IMR-90 (cell line): ENCODE measurements at regions not wholly inside any gene's neighbourhood (a gene's known extent, or its start where the extent isn't known, plus 50 kb on each side); places are given as distances from the start of the nearest gene placed in this dataset.
A peak's percentile ranks its signal among the peaks of the same experiment; 100 is the strongest.

Experiments used
- ATAC-seq: fragments of 200-7000 bp; cut with Tn5 transposase; 2 replicates; pipeline ENCODE4 v1.9.1; 2020; ENCODE audit warnings: low read depth, mild to moderate bottlenecking, moderate library complexity
- BruUV-seq: library from RNA; stranded (reverse); fragments of 400-500 nt; replicated peaks from 2 replicates; lab custom pipeline; 2021; lab: Mats Ljungman, UMichigan
- CTCF ChIA-PET: fragments of 300-600 bp; formaldehyde crosslinking; extraction: SDS; loops from one replicate; lab custom pipeline; 2021; ENCODE audit warnings: antibody characterized with exemption; lab: Yijun Ruan, JAX
- POLR2A ChIA-PET: fragments of 300-600 bp; sonication (Branson Sonifier 250); formaldehyde crosslinking; loops from one replicate; lab custom pipeline; 2022; ENCODE audit warnings: antibody characterized with exemption; ENCODE audit not compliant: unreplicated experiment; lab: Charles Lee
- DNase-seq: peaks from one replicate; pipeline ENCODE4 v3.0.0; 2013
- H2AFZ ChIP-seq: replicated peaks from 2 replicates; pipeline ENCODE3; 2013; ENCODE audit warnings: low read length, mild to moderate bottlenecking; ENCODE audit not compliant: poor library complexity
- H2AK5ac ChIP-seq: 2 replicates; pipeline ENCODE4 v1.6.1; 2013; ENCODE audit warnings: low read depth, low read length, inconsistent platforms
- H2AK9ac ChIP-seq: replicated peaks from 2 replicates; pipeline ENCODE3; 2013; ENCODE audit warnings: mild to moderate bottlenecking, low read depth, low read length, moderate library complexity; ENCODE audit not compliant: poor library complexity
- H2BK120ac ChIP-seq: 2 replicates; pipeline ENCODE4 v1.6.1; 2013; ENCODE audit warnings: low read depth, low read length, inconsistent platforms
- H2BK15ac ChIP-seq: 3 replicates; pipeline ENCODE4 v1.6.1; 2013; ENCODE audit warnings: low read depth, low read length, inconsistent platforms
- H2BK20ac ChIP-seq: 2 replicates; pipeline ENCODE4 v1.6.1; 2013; ENCODE audit warnings: low read depth, mild to moderate bottlenecking, inconsistent platforms, low read length, moderate library complexity
- H2BK5ac ChIP-seq: 2 replicates; pipeline ENCODE4 v1.6.1; 2013; ENCODE audit warnings: mild to moderate bottlenecking, low read depth, low read length, inconsistent platforms; ENCODE audit not compliant: poor library complexity, severe bottlenecking
- H3K14ac ChIP-seq: replicated peaks from 2 replicates; pipeline ENCODE4 v1.6.1; 2013; ENCODE audit warnings: low read depth, low read length, inconsistent platforms
- H3K18ac ChIP-seq: 2 replicates; pipeline ENCODE4 v1.6.1; 2013; ENCODE audit warnings: low read depth, low read length, control low read depth
- H3K23ac ChIP-seq: 2 replicates; pipeline ENCODE4 v1.6.1; 2013; ENCODE audit warnings: low read depth, low read length, inconsistent platforms
- H3K27ac ChIP-seq: 2 replicates; pipeline ENCODE4 v1.5.1; 2013; ENCODE audit warnings: mild to moderate bottlenecking, control low read depth, low read length; ENCODE audit not compliant: insufficient read depth
- H3K27me3 ChIP-seq: 2 replicates; pipeline ENCODE4 v1.6.1; 2013; ENCODE audit warnings: low read length; ENCODE audit not compliant: control insufficient read depth, insufficient read depth
- H3K36me3 ChIP-seq: 2 replicates; pipeline ENCODE4 v1.6.1; 2013; ENCODE audit warnings: low read length, mixed read lengths; ENCODE audit not compliant: control insufficient read depth, insufficient read depth
- H3K4ac ChIP-seq: 2 replicates; pipeline ENCODE4 v1.6.1; 2013; ENCODE audit warnings: low read depth, low read length, inconsistent platforms
- H3K4me1 ChIP-seq: 2 replicates; pipeline ENCODE4 v1.6.1; 2013; ENCODE audit warnings: low read length, mixed read lengths; ENCODE audit not compliant: control insufficient read depth, insufficient read depth
- H3K4me2 ChIP-seq: 2 replicates; pipeline ENCODE4 v1.6.1; 2013; ENCODE audit warnings: low read depth, mild to moderate bottlenecking, control low read depth, low read length, moderate library complexity
- H3K4me3 ChIP-seq: 2 replicates; pipeline ENCODE4 v1.5.1; 2013; ENCODE audit warnings: low read depth, mild to moderate bottlenecking, control low read depth, low read length, moderate library complexity; ENCODE audit not compliant: insufficient read depth
- H3K56ac ChIP-seq: 2 replicates; pipeline ENCODE4 v1.6.1; 2013; ENCODE audit warnings: low read length, inconsistent platforms; ENCODE audit not compliant: insufficient read depth; ENCODE audit errors: extremely low read depth
- H3K79me1 ChIP-seq, 2 experiments: 2 replicates each; pipeline ENCODE4 v1.6.1; 2013; ENCODE audit warnings: low read length in 2 of 2, inconsistent platforms in 1 of 2, low read depth in 1 of 2
- H3K9ac ChIP-seq: 2 replicates; pipeline ENCODE4 v1.6.1; 2013; ENCODE audit warnings: low read depth, low read length, control low read depth
- H3K9me1 ChIP-seq: 2 replicates; pipeline ENCODE4 v1.6.1; 2013; ENCODE audit warnings: low read length, inconsistent platforms; ENCODE audit not compliant: insufficient read depth
- H3K9me3 ChIP-seq: 2 replicates; pipeline ENCODE4 v1.6.1; 2013; ENCODE audit warnings: low read length; ENCODE audit not compliant: control insufficient read depth, insufficient read depth
- H4K20me1 ChIP-seq: 2 replicates; pipeline ENCODE4 v1.6.1; 2013; ENCODE audit warnings: low read length, inconsistent platforms; ENCODE audit not compliant: insufficient read depth
- H4K5ac ChIP-seq: 2 replicates; pipeline ENCODE4 v1.6.1; 2013; ENCODE audit warnings: mild to moderate bottlenecking, low read depth, low read length, control low read depth
- H4K8ac ChIP-seq, 2 experiments: 2 replicates each; pipeline ENCODE4 v1.6.1; 2013; ENCODE audit warnings: low read depth in 2 of 2, low read length in 2 of 2, control low read depth in 1 of 2, inconsistent platforms in 1 of 2
- H4K91ac ChIP-seq: 2 replicates; pipeline ENCODE4 v1.6.1; 2013; ENCODE audit warnings: low read depth, low read length, inconsistent platforms; ENCODE audit not compliant: insufficient read depth
- CEBPB ChIP-seq: IDR thresholded peaks from 2 replicates; pipeline ENCODE4 v1.6.1; 2012; ENCODE audit warnings: low read depth, low read length, improper control_type of control experiment
- CTCF ChIP-seq: conservative IDR thresholded peaks from 2 replicates; pipeline ENCODE4 v1.5.1; 2012; ENCODE audit warnings: mild to moderate bottlenecking, low read depth, low read length, improper control_type of control experiment
- MAFK ChIP-seq: IDR thresholded peaks from 2 replicates; pipeline ENCODE4 v1.6.1; 2012; ENCODE audit warnings: low read depth, low read length, improper control_type of control experiment
- MAZ ChIP-seq: IDR thresholded peaks from 2 replicates; pipeline ENCODE4 v1.6.1; 2012; ENCODE audit warnings: low read depth, mild to moderate bottlenecking, low read length, improper control_type of control experiment, moderate library complexity, borderline replicate concordance
- MXI1 ChIP-seq: IDR thresholded peaks from 2 replicates; pipeline ENCODE4 v1.6.1; 2012; ENCODE audit warnings: low read depth, mild to moderate bottlenecking, low read length, moderate library complexity, borderline replicate concordance
- RAD21 ChIP-seq: IDR thresholded peaks from 2 replicates; pipeline ENCODE4 v1.6.1; 2012; ENCODE audit warnings: low read length, improper control_type of control experiment
- RCOR1 ChIP-seq: IDR thresholded peaks from 2 replicates; pipeline ENCODE4 v1.6.1; 2012; ENCODE audit warnings: mild to moderate bottlenecking, low read length, improper control_type of control experiment; ENCODE audit not compliant: insufficient replicate concordance
- SMC3 ChIP-seq: fragments of 150-350 bp; IDR thresholded peaks from 2 replicates; pipeline ENCODE4 v1.6.1; 2016; ENCODE audit warnings: low read depth, mild to moderate bottlenecking, antibody characterized with exemption, low read length, moderate library complexity
- WGBS, 2 experiments: methylation state at CpG; one replicate each; pipeline versions ENCODE4 v1.1.5 to v1.1.7; 2013; ENCODE audit warnings: missing lambda C conversion rate in 2 of 2; ENCODE audit not compliant: insufficient read length in 1 of 2; ENCODE audit errors: extremely low coverage in 2 of 2; 5-methylcytosine and 5-hydroxymethylcytosine counted together
- dilution Hi-C: fragments of 300-500 bp; cut with HindIII; formaldehyde crosslinking; loops from one replicate; pipeline ENCODE4 v1.14.3; 2018; ENCODE audit warnings: low sequenced_read_pairs; ENCODE audit not compliant: unreplicated experiment
- in situ Hi-C: fragments of 300-500 bp; cut with MboI; formaldehyde crosslinking; loops from 3 replicates; pipeline ENCODE4 v1.14.3; 2019; ENCODE audit warnings: low sequenced_read_pairs, inconsistent platforms, mixed read lengths
- intact Hi-C: fragments of 100-400 bp; cut with micrococcal nuclease; formaldehyde crosslinking; loops from 2 replicates; pipeline ENCODE4 v1.10.0; 2022
- TF ChIP-seq, protein P1 (sequence below): fragments of 150-350 bp; IDR thresholded peaks from 2 replicates; pipeline ENCODE4 v1.6.1; 2017; ENCODE audit warnings: mild to moderate bottlenecking, antibody characterized with exemption, low read length, low read depth

GRCh38 chr16:48911700-48912099, 301.7 kb upstream of the N4BP1 start:
- no peak overlapping the region for H4K91ac ChIP-seq
- H4K8ac ChIP-seq: no peak overlapping the region
- no peak overlapping the region for H3K23ac ChIP-seq
- no peak overlapping the region for H3K4me3 ChIP-seq
- ATAC-seq (no peak), DNase-seq (peak; percentile 13)
- POLR2A ChIA-PET: no interaction called here
- H3K4me2 ChIP-seq: no peak overlapping the region
- no peaks in the 10 kb centered on the region for H3K36me3 ChIP-seq
- no peak overlapping the region for H2BK120ac ChIP-seq
- intact Hi-C loops (loop anchor here (1.0 kb wide), 1 partner anchor 439 kb away; no protein-coding TSS in a partner anchor), in situ Hi-C loops (no loop called here), dilution Hi-C loops (no loop called here)
- no peak overlapping the region for H2BK20ac ChIP-seq
- no peaks in the 10 kb centered on the region for H3K4me1 ChIP-seq
- no peak overlapping the region for H3K56ac ChIP-seq
- H4K5ac ChIP-seq: no peak overlapping the region
- no peaks in the 10 kb centered on the region for H3K9me3 ChIP-seq
- H3K27ac ChIP-seq: no peak overlapping the region
- no peak overlapping the region for H3K9ac ChIP-seq
- no peak overlapping the region for H3K14ac ChIP-seq
- H3K18ac ChIP-seq: no peak overlapping the region
- no peak overlapping the region for H2BK15ac ChIP-seq
- H3K27me3 ChIP-seq: peaks cover 6% of the 10 kb centered on the region; the same call in 1 of the 2 replicates
- WGBS, 2 experiments: no CpG with 5 or more reads among the region's 5 CpGs
- no peak overlapping the region for H3K4ac ChIP-seq
- TF ChIP-seq, protein P1, sequence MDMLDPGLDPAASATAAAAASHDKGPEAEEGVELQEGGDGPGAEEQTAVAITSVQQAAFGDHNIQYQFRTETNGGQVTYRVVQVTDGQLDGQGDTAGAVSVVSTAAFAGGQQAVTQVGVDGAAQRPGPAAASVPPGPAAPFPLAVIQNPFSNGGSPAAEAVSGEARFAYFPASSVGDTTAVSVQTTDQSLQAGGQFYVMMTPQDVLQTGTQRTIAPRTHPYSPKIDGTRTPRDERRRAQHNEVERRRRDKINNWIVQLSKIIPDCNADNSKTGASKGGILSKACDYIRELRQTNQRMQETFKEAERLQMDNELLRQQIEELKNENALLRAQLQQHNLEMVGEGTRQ: no peak
- TF ChIP-seq CEBPB: no peak
- peak; percentile 28; the same call in 1 of the 2 replicates for TF ChIP-seq SMC3
- peak; percentile 40 for TF ChIP-seq RAD21
- TF ChIP-seq MXI1: no peak
- TF ChIP-seq RCOR1: no peak
- no peak for TF ChIP-seq MAFK
- no peak for TF ChIP-seq MAZ
- TF ChIP-seq CTCF: peak; percentile 44
- CTCF ChIA-PET: interaction anchor here (0.9 to 1.5 kb wide), 2 partner anchors 11 to 181 kb away, joined by 3 to 5 read pairs; no protein-coding TSS in a partner anchor
- no peak overlapping the region for H2AFZ ChIP-seq
- no peaks in the 10 kb centered on the region for H3K79me1 ChIP-seq
- no peaks in the 10 kb centered on the region for H3K9me1 ChIP-seq
- H2AK5ac ChIP-seq: no peak overlapping the region
- no peaks in the 10 kb centered on the region for H4K20me1 ChIP-seq
- H2BK5ac ChIP-seq: no peak overlapping the region
- no TSS peak for BruUV-seq
- H2AK9ac ChIP-seq: no peak overlapping the region
